TTC549 (cell line): ENCODE measurements at regions not wholly inside any gene's neighbourhood (a gene's known extent, or its start where the extent isn't known, plus 50 kb on each side); places are given as distances from the start of the nearest gene placed in this dataset.

ENCODE experiments used
- FAIRE-seq: peaks from 2 replicates; lab custom pipeline; 2012; peaks lifted over from hg19 to GRCh38; lab: Jason Lieb, UNC

GRCh38 chr21:16663436-16663835, 849.4 kb upstream of the CXADR start:
- FAIRE-seq, result no peak

- FAIRE-seq, result no peak
Measured at GRCh38 chr21:16667395-16667794, 845.4 kb upstream of the CXADR start.

DNA sequence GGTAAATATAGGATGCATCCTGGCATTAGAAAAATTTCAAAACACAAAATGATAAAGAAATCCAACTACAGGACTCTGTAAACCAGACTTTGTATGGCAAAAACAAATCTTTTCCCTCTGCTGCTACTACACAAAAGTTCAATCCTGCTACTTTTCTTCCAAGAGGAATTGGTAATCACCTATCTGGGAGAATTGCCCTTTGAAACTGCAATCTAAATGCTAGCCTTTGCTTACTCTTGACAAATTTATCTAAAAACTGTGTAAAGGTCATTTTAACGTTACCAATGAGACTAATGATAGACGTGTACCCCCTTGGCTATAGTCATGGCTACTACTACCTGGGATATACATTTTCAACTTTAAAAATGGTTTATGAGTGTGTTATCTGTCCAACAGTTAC, 837.9 kb upstream of the CXADR start:
- FAIRE-seq, result no peak

DNA sequence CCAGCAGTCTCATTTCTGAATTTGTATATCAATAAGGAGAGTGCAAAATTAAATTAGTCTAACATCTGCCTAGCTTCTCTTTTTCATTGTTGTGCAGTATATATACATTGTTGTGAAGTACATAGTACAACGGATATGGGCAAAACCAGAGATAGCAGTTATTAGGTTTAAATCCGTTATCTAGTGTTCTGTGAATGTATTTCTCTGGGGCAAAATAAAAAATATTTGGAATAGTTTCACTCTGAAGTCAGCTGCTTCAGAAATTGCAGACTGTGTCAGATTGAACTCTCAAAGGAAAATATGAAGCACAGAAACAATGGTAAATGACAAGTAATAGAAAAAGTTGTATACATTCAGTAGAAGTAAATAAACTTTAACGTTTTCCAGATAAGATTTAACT, 836.5 kb upstream of the CXADR start:
- FAIRE-seq, result no peak

- FAIRE-seq, result no peak
Measured at GRCh38 chr21:16678429-16679160, 834.2 kb upstream of the CXADR start.

DNA sequence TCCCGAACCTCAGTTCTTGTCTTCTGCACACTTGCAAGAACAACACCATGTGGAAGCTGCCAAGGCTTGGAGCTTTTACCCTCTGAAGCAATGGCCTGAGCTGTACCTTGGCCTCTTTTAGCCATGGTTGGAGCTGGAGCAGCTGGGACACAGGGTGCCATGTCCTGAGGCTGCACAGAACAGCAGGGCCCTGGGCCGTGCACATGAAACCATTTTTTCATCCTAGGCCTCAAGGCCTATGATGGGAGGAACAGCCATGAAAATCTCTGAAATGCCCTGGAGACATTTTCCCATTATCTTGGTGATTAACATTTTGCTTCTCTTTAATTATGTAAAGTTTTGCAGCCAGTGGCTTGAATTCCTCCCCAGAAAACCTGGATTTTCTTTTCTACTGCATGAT, 817.8 kb upstream of the CXADR start:
- no peak for FAIRE-seq

DNA sequence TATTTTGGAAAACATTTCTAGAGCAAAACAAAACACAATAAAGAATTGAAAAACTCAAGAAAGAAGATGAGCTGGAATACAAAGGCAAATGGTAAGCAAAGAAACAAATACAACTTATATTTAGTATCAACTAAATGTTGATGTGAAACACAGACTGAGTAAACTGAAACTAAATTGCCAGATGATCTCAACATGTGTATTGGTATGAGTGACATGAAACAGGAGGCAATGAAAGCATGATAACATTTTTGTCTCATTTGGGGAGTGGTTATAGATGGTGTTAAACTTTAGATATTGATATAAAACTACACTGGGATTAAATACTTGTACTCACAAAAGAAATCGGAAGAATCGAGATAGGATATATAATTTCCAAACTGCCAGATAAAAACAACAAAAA, 805.6 kb upstream of the CXADR start:
- FAIRE-seq, result no peak

DNA sequence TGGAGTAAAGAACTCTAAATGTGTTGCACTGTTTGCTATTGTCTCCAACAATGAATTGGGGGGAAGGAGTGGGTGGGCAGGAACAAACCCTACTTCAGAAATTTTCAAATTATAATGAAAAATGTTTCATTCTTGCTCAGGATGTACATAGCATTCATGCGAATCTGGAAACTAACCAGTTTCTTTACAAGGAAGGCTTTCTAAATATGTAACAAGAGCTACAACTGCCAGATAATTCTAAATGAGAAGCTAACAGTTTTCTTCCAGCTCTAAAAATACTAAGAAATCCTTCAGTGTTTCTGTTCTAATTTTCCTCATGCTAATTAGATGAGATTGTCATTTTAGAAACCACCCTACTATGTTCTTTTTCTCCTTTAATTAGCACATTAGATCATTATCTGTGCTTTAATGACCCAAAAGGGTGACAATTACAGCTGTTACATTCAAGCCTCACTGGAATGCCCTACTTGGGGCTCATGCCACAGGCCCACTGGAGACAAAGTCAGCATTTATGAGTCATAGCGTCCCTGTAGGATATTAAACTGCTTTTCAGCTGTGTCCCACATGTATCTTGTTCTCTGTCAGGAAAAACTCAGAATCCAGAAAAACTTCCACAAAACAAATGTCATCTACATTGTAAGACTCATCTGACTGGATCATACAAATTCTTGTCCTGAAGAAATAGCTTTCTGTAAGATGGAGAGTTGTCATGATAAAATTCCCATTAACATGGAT, 804.6 kb upstream of the CXADR start:
- FAIRE-seq, result no peak

DNA sequence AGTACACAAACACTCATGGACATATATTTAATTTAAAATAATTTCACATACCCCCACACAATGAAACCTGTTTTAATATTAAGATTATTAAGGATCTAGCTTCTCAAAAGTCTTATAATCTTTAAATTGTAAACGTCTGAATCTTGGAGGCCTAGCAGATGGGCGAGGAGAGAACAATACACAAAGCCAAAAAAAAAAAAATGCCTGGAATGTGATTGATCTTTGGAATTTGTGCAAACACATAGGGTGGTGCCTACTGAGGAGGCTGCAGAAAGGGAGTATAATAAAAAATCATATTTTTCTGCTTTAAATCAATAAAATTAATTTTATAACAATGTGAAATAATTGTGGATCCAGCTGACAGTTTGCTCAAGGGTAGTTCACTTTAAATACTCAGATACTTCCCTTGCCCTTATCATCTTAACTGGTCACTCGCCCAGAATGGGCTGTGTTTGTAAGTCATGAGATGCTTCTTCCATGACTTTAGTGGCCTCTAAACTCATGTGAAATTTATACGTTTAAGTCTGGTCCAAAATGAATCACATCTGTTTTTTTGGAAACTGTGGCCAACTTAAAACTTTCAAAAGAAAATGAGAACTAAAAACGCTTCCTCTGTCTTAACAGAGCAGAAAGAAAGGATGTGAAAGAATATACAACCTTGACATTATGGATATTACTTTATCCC, 802.8 kb upstream of the CXADR start:
- no peak for FAIRE-seq

DNA sequence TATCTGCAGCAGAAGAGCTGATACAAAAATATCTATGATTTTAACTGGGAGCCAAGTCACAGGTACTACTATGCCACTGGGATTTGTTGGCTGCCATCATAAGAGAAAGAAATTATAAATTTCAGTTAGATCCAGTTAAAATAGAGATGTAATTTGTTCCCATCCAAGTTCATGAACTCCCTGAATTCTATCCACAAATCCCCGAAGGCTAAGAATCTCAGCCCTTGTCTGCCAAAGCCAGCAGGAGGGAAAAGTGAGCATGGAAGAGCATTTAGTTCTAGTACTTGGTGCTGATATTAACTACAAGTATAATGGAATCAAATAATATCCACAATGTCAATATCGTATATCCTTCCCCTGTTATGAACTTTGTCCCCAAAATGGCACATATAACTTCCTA, 801.1 kb upstream of the CXADR start:
- FAIRE-seq, result no peak

DNA sequence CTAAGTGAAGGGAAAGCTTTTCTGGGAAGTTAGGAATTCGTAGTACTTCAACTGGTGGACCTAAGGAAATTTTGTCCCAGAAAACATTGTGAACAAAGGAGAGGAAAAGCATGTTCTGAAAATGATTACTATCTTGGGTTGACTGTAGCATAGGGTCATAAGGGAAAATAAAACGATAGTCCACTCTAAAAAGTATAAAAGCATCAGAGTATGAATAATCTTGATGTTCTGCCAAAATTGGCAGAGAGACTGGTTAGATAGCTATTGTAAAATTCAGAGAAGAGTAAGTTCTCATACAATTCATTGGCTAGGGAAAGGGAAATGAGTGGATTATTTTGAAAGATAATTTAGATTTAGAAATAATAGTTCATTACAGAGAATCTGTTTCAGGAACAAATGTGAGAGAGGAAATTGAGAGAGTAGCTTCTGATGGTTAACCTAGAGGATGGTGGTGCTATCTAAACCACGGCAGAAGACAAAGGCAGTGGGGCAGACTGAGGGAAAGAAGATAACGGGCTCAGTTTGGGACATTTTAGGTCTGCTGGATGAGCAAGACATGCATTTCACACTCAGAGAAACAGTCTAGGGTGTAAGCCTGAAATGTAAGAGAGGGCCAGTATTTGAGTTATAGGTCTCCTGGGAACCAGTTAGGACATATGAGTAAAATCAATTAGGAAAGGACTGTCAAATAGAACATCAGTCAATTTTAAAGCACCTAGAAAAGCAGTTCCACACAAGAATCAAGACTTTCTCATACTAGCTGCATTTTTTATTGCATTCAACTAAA, 799.3 kb upstream of the CXADR start:
- FAIRE-seq, result no peak

DNA sequence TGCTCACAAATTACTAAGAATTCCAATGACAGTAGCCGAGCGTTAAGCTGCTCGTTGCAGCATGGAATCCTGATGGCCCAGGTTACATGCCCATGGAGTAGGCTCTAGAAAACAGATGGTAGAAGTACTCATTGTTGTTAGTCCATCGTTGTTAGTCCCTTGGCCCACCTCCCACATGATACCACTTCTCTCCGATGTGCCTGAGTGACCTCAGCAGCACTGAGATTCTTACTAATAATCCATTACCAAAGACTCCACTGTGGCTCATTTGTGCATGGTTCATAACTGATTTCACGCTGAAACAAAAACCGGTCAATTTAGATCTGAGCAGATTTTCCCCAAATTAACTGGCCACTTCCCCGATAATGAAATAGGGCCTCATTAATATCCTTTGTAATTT, 772.3 kb upstream of the CXADR start:
- FAIRE-seq, result no peak

DNA sequence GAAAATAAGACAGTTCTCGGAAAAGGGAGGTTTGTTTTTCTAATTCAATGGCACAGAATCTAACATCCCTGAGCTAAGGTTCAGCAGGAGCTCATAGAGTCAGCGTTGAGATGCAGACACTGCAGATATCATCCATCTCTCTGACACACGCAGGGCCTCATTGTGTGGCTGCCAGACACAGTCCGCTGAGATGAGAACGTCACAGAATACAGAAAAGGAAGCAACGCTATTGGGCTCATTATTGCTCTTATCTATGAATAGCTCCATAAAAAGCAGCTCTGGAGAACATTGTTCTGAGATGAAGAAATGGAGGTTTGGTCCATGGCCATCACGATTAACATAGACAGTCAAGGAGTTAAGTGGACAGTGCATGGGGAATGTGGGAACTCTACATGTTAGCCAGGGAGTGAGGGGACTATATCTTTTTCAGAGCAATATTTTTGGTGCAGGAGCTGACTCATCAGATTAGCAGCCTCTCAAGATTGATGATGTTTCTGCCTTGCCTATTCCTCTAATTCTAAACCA, 771.6 kb upstream of the CXADR start:
- FAIRE-seq, result no peak

- no peak for FAIRE-seq
Measured at GRCh38 chr21:16742131-16742641, 770.7 kb upstream of the CXADR start.

- no peak for FAIRE-seq
Measured at GRCh38 chr21:16742741-16743140, 770.1 kb upstream of the CXADR start.

DNA sequence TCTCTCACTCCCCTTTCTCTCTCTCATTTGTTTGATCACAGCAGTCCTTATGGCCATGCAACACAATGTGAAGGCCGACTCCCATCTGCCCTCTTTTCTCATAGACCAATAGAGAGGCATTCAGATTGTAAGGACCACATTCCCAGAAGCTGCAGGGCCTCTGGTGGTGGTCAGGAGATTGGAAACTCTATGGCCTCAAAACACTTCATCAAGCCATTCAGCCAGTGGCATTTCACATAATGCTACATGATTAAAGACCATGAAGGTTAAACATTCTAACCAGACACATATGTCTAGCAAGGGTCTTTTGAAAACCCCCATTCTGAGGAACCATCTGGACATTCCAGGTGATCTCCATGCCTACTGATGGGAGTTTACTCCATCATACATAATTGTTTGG, 769.5 kb upstream of the CXADR start:
- FAIRE-seq, result no peak

DNA sequence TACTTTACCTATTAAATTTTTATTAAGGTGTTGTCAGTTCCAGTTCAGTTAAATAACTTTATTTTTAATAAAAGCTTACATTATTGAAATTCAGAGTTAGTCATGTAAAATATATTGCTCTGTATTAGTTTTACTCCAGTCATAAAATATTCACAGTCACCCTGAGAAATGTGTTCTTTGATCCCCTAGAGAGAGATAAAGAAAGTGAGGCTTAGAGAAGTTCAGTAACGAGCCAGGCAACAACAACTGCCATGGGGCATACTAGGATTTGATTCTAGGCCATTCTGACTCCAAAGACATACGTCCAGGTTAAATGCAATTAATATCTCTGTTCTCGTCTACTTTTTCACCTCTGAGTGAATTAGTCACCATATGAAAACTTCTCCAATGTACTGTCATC, 761.9 kb upstream of the CXADR start:
- no peak for FAIRE-seq

GRCh38 chr21:16751695-16752474, 761.0 kb upstream of the CXADR start:
- no peak for FAIRE-seq

DNA sequence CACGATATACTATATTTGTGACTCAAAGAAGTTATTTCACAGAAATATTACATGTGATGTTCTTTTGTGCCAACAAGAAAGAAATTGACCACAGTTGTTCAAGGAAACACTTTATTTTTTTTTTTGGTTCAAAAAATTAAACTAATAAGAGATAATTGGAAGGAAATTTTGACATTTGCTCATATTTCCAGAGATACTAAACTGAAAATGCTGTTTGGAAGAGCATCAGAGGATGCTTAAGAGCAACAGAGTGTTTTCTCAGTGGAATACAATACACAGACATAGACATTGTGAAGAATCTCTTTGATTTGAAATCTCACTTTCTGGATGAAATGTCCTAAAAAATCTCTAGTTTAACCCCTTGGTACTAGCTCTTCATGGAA, 760.4 kb upstream of the CXADR start:
- no peak for FAIRE-seq

DNA sequence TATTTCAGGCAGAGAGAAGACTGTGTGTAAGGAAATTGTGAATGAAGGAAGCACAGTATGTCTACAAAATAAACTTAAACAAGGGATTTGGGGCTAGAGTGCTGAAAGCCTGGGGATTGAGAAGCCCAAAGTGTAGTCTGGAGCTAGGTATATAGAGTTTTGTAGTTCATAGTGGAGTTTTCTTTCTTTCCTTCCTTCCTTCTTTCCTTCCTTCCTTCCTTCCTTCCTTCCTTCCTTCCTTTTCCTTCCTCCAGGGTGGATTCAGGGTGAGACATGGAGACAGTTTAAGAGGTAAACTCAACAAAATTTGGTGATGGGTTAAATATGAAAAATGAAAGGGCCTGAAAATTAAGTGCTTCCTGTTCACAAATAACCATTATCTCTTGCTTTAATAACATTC, 757.8 kb upstream of the CXADR start:
- FAIRE-seq, result no peak

DNA sequence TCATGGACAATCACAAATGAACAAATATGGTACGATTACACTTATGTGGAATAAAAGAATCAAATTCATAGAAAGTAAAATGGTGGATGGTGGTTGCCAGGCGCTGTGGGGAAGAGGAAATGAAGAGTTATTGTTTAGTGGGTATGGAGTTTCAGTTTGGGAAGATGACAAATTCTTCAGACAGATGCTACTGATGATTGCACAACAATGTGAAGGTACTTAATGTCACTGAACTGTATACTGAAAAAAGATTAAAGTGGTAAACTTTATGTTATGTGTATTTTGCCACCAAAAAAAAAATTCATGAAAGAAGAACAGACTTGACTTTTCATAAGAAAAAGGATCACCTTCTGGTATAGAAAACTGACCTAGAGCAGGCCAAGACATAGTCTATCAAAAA, 745.6 kb upstream of the CXADR start:
- no peak for FAIRE-seq

DNA sequence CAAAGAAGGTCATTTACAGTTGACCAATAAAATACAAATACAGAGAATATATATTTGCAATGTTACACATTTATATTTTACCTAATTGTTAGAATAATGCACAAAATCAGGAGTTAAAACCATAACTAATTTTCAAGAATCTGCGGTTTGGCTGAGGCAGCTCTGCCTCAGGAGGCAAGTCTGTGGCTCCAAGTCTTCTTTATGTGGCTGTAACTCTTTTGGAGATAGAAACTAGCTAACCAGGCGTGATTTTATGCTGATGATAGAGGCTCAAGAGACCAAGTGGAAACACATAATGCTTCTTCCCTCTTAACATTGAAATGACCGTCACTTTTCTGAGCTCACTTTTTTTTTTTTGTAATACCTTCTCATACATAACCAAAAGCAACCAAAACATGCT, 744.7 kb upstream of the CXADR start:
- FAIRE-seq, result no peak
